ENCODE measurements at regions not wholly inside any gene's neighbourhood (a gene's known extent, or its start where the extent isn't known, plus 50 kb on each side); places are given as distances from the start of the nearest gene placed in this dataset.

DNA sequence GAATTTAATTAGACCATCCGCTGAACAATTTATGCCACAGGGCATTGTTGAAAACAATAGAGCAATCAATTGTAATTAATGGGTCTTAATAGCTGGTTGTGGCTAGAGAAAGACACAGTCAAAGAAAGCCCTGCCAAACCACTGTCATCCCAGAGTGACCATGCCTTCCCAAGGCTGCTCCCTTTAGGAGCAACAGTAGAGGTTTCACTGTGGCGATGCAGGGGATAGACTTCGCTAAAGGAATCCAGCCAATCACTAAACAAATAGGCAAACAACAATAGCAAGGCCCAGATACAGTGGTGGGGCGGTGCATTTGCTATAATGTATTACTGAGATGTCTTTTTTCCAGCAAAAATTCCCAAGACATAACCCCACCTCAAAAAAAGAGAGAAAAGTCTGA, 87.8 kb upstream of the SLC27A6 start:
- Histone ChIP-seq H3K9me1 (ENCODE audit: control insufficient read depth, extremely low read depth, insufficient read depth, low read length) (no peaks in the 10 kb centered on the region), H3K9ac (ENCODE audit: control insufficient read depth, extremely low read depth, insufficient read depth, low read length) (no peak overlapping the region), H3K27ac (ENCODE audit: control insufficient read depth, insufficient read depth, low read length) (no peak overlapping the region), H3K36me3 (ENCODE audit: control insufficient read depth in 2 of 2, extremely low read depth in 1 of 2, insufficient read depth in 2 of 2, low read length in 2 of 2) (no peaks in the 10 kb centered on the region), H3K4me3 (ENCODE audit: control insufficient read depth in 2 of 3, extremely low read depth in 1 of 3, insufficient read depth in 2 of 3, low read depth in 1 of 3, low read length in 3 of 3) (no peak overlapping the region), H3K4me2 (ENCODE audit: control insufficient read depth, extremely low read depth, insufficient read depth, low read depth, low read length) (no peak overlapping the region), H3K27me3 (ENCODE audit: control insufficient read depth, extremely low read depth, insufficient read depth, low read length) (peaks cover 6% of the 10 kb centered on the region), H3K4me1 (ENCODE audit: control insufficient read depth, extremely low read depth, insufficient read depth, low read length) (no peaks in the 10 kb centered on the region), H3K9me3 (ENCODE audit: control insufficient read depth, low read depth, low read length) (no peaks in the 10 kb centered on the region), H3K79me2 (ENCODE audit: control insufficient read depth, insufficient read depth, low read length) (no peaks in the 10 kb centered on the region), H4K20me1 (ENCODE audit: control insufficient read depth, extremely low read depth, insufficient read depth, low read length) (no peaks in the 10 kb centered on the region), H2AFZ (ENCODE audit: control insufficient read depth, low read length) (no peak overlapping the region)
- DNase-seq (ENCODE audit: low read depth, low spot score) (no peak), FAIRE-seq (no peak)
- dilution Hi-C loops (cut with MboI; ENCODE audit: extremely low pct_ligation_motif_present, low sequenced_read_pairs): no loop called here
- TF ChIP-seq, protein P1, sequence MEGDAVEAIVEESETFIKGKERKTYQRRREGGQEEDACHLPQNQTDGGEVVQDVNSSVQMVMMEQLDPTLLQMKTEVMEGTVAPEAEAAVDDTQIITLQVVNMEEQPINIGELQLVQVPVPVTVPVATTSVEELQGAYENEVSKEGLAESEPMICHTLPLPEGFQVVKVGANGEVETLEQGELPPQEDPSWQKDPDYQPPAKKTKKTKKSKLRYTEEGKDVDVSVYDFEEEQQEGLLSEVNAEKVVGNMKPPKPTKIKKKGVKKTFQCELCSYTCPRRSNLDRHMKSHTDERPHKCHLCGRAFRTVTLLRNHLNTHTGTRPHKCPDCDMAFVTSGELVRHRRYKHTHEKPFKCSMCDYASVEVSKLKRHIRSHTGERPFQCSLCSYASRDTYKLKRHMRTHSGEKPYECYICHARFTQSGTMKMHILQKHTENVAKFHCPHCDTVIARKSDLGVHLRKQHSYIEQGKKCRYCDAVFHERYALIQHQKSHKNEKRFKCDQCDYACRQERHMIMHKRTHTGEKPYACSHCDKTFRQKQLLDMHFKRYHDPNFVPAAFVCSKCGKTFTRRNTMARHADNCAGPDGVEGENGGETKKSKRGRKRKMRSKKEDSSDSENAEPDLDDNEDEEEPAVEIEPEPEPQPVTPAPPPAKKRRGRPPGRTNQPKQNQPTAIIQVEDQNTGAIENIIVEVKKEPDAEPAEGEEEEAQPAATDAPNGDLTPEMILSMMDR (optimal IDR thresholded peaks at IDR 0.05 in 1 of 3, IDR thresholded peaks at IDR 0.05 in 1 of 3, conservative IDR thresholded peaks at IDR 0.05 in 1 of 3; ENCODE audit: extremely low read depth in 1 of 3, insufficient read depth in 2 of 3, low read length in 3 of 3): no peak
- TF ChIP-seq EZH2 (IDR thresholded peaks at IDR 0.05; ENCODE audit: low read length): no peak

DNA sequence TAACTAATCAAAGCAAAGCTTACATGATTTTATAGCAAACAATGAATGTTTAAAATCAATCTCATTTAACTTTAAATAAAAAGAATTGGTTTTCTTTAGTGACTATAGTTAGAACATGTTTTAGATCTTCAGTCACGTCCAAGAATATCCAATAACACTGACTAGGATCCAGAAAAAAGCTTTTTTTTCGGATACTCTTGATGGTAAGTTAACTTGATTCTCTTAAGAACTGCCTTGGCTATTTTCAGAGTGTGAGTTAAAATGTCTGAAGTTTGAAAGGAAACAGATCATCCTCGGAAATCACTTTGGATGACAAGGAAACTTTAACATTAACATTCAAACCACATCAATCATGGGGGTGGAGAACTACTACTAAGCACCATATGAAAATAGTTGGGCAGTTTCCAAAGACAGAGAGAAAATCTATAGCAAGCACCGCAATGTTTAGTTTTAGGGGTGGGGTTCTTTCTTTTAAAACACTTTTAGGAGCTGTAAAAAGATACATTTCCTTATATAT, 83.7 kb upstream of the SLC27A6 start:
- H2AFZ ChIP-seq (ENCODE audit: control insufficient read depth, low read length): no peak overlapping the region
- H3K79me2 ChIP-seq (ENCODE audit: control insufficient read depth, insufficient read depth, low read length): no peaks in the 10 kb centered on the region
- DNase-seq (ENCODE audit: low read depth, low spot score) (no peak), FAIRE-seq (no peak)
- no peaks in the 10 kb centered on the region for H4K20me1 ChIP-seq (ENCODE audit: control insufficient read depth, extremely low read depth, insufficient read depth, low read length)
- H3K27ac ChIP-seq (ENCODE audit: control insufficient read depth, insufficient read depth, low read length): no peak overlapping the region
- no peak overlapping the region for H3K9ac ChIP-seq (ENCODE audit: control insufficient read depth, extremely low read depth, insufficient read depth, low read length)
- TF ChIP-seq, protein P1 (optimal IDR thresholded peaks at IDR 0.05 in 1 of 3, IDR thresholded peaks at IDR 0.05 in 1 of 3, conservative IDR thresholded peaks at IDR 0.05 in 1 of 3; ENCODE audit: extremely low read depth in 1 of 3, insufficient read depth in 2 of 3, low read length in 3 of 3): no peak
- TF ChIP-seq EZH2 (IDR thresholded peaks at IDR 0.05; ENCODE audit: low read length): no peak
- H3K9me3 ChIP-seq (ENCODE audit: control insufficient read depth, low read depth, low read length): no peaks in the 10 kb centered on the region
- dilution Hi-C loops (cut with MboI; ENCODE audit: extremely low pct_ligation_motif_present, low sequenced_read_pairs): no loop called here
- no peak overlapping the region for H3K4me2 ChIP-seq (ENCODE audit: control insufficient read depth, extremely low read depth, insufficient read depth, low read depth, low read length)
- no peaks in the 10 kb centered on the region for H3K4me1 ChIP-seq (ENCODE audit: control insufficient read depth, extremely low read depth, insufficient read depth, low read length)
- H3K36me3 ChIP-seq (ENCODE audit: control insufficient read depth in 2 of 2, extremely low read depth in 1 of 2, insufficient read depth in 2 of 2, low read length in 2 of 2): no peaks in the 10 kb centered on the region
- H3K9me1 ChIP-seq (ENCODE audit: control insufficient read depth, extremely low read depth, insufficient read depth, low read length): no peaks in the 10 kb centered on the region
- H3K27me3 ChIP-seq (ENCODE audit: control insufficient read depth, extremely low read depth, insufficient read depth, low read length): peaks cover 6% of the 10 kb centered on the region
- no peak overlapping the region for H3K4me3 ChIP-seq (ENCODE audit: control insufficient read depth in 2 of 3, extremely low read depth in 1 of 3, insufficient read depth in 2 of 3, low read depth in 1 of 3, low read length in 3 of 3)
